HL-60 (cell line): ENCODE measurements at regions not wholly inside any gene's neighbourhood (a gene's known extent, or its start where the extent isn't known, plus 50 kb on each side); places are given as distances from the start of the nearest gene placed in this dataset.

Experiments used
- CTCF ChIP-seq: IDR thresholded peaks from one replicate; pipeline ENCODE4 v1.5.1; 2011; ENCODE audit warnings: low read length, control low read depth, inconsistent platforms; ENCODE audit not compliant: insufficient read depth
- GABPA ChIP-seq: IDR thresholded peaks from 2 replicates; pipeline ENCODE4 v1.6.1; 2012; ENCODE audit warnings: low read depth

GRCh38 chr3:181616088-181617070 is 95.3 kb upstream of the SOX2 start:
- no peak for TF ChIP-seq CTCF
- TF ChIP-seq GABPA, result no peak
